Transverse colon (tissue), 3 donors: ENCODE measurements at regions not wholly inside any gene's neighbourhood (a gene's known extent, or its start where the extent isn't known, plus 50 kb on each side); places are given as distances from the start of the nearest gene placed in this dataset.

ENCODE experiments used
- CTCF ChIP-seq, 5 experiments: fragments of 200-600 bp in 3 of 5; fragments of 450-650 bp in 2 of 5; sonication (generic) in 3 of 5; IDR thresholded peaks; 1 replicate in 2 of 5; 2 replicates in 3 of 5; pipeline ENCODE4 v1.5.1; 2016 to 2017; ENCODE audit warnings: antibody characterized with exemption in 5 of 5, inconsistent platforms in 3 of 5, mild to moderate bottlenecking in 2 of 5, moderate library complexity in 1 of 5
- POLR2A ChIP-seq: fragments of 450-650 bp; IDR thresholded peaks from one replicate; pipeline ENCODE4 v1.6.1; 2016; ENCODE audit warnings: antibody characterized with exemption, mild to moderate bottlenecking, moderate library complexity

GRCh38 chr4:111208970-111209369 lies 586.1 kb upstream of the PITX2 start:
- TF ChIP-seq POLR2A (no peak), CTCF (IDR thresholded peaks at IDR 0.05) (no peak)
